Loucy (cell line): ENCODE measurements at regions not wholly inside any gene's neighbourhood (a gene's known extent, or its start where the extent isn't known, plus 50 kb on each side); places are given as distances from the start of the nearest gene placed in this dataset.

Experiments
- CTCF ChIP-seq: fragments of 200-600 bp; sonication (generic); conservative IDR thresholded peaks from 2 replicates; pipeline ENCODE4 v1.5.1; 2014; ENCODE audit warnings: mild to moderate bottlenecking, antibody characterized with exemption, low read length
- EZH2phosphoT487 ChIP-seq: fragments of 200-600 bp; IDR thresholded peaks from 2 replicates; pipeline ENCODE4 v1.6.1; 2018; ENCODE audit warnings: antibody characterized with exemption, mild to moderate bottlenecking, moderate library complexity, borderline replicate concordance

- TF ChIP-seq CTCF (no peak; the same call in 1 of the 2 replicates), EZH2phosphoT487 (no peak)
These were observed 72.1 kb upstream of the HNF1B start for GRCh38 chr17:37816950-37817349.
